RCC 7860 (cell line): ENCODE measurements at regions not wholly inside any gene's neighbourhood (a gene's known extent, or its start where the extent isn't known, plus 50 kb on each side); places are given as distances from the start of the nearest gene placed in this dataset.
A peak's percentile ranks its signal among the peaks of the same experiment; 100 is the strongest.
"Not testable (repeated sequence)": the region's sequence is repeated elsewhere in the genome, so short reads cannot be mapped to it uniquely, and the experiment has no call there.

Source experiments
- DNase-seq: peaks from one replicate; pipeline ENCODE4 v3.0.0-alpha.2; 2015; ENCODE audit warnings: low spot score
- FAIRE-seq: peaks from 2 replicates; lab custom pipeline; 2012; peaks lifted over from hg19 to GRCh38; lab: Jason Lieb, UNC

- DNase-seq, FAIRE-seq: not testable (repeated sequence)
These were observed 77.6 kb upstream of the OR4M2 start for GRCh38 chr15:22002711-22003110.

GRCh38 chr15:21989117-21989516 is 91.2 kb upstream of the OR4M2 start:
- peak; percentile 65 for FAIRE-seq

GRCh38 chr15:21983820-21984219 is 96.5 kb upstream of the OR4M2 start:
- not testable (repeated sequence) for DNase-seq, FAIRE-seq

More at GRCh38 chr15:21989117-21989516, 91.2 kb upstream of the OR4M2 start:
- DNase-seq: not testable (repeated sequence)

- FAIRE-seq: not testable (repeated sequence)
These were observed 100.4 kb upstream of the OR4M2 start for GRCh38 chr15:21979960-21980359.

GRCh38 chr15:21953713-21954112 is 76.2 kb upstream of the POTEB start:
- not testable (repeated sequence) for DNase-seq, FAIRE-seq

More at GRCh38 chr15:21979960-21980359, 100.4 kb upstream of the OR4M2 start:
- DNase-seq: not testable (repeated sequence)

- not testable (repeated sequence) for DNase-seq, FAIRE-seq
These were observed 62.8 kb upstream of the POTEB start for GRCh38 chr15:21940302-21940701.
